ENCODE measurements at regions not wholly inside any gene's neighbourhood (a gene's known extent, or its start where the extent isn't known, plus 50 kb on each side); places are given as distances from the start of the nearest gene placed in this dataset.

DNA sequence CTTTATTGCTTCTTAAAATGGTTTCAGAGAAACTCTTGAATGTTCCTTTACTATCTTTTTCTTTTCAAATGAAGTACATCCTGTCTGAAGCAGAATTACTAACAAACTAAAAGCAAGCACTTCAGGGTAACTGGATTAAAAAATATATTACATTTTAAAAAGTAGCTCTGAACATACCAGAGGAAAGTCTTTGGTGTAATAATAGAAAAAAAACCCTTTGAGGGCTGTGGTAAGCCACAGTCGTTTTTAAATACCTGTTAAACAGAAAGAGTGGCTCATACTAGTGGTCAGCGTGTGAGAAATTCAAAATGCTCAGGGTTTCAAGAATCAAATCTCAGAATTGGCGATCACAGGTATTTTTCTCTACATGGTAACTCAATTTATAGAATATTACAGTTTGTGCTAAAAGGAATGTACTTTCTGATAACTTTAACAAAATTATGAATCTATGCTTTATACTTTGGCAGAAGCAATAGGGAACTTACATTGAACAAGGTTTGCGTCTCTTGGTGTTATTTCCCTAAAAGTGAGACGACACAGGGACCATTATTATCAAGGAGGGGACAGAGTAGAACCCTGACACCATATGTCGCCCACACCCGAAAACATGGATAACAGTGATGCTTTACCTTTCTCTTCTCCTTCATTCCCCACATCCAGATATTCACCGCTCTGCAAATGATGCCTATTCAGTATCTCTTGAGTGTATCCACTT is 97.0 kb upstream of the DPH5 start:
- 63 to 78% methylated on average over 8 of the region's 8 CpGs for WGBS, 2 donors
- Histone ChIP-seq H3K27me3 (no peaks in the 10 kb centered on the region), H3K4me1 (no peaks in the 10 kb centered on the region), H3K36me3 (no peaks in the 10 kb centered on the region), H3K27ac (no peak overlapping the region), H3K9me3 (no peaks in the 10 kb centered on the region), H3K4me3 (no peak overlapping the region)
- TF ChIP-seq, protein P1, sequence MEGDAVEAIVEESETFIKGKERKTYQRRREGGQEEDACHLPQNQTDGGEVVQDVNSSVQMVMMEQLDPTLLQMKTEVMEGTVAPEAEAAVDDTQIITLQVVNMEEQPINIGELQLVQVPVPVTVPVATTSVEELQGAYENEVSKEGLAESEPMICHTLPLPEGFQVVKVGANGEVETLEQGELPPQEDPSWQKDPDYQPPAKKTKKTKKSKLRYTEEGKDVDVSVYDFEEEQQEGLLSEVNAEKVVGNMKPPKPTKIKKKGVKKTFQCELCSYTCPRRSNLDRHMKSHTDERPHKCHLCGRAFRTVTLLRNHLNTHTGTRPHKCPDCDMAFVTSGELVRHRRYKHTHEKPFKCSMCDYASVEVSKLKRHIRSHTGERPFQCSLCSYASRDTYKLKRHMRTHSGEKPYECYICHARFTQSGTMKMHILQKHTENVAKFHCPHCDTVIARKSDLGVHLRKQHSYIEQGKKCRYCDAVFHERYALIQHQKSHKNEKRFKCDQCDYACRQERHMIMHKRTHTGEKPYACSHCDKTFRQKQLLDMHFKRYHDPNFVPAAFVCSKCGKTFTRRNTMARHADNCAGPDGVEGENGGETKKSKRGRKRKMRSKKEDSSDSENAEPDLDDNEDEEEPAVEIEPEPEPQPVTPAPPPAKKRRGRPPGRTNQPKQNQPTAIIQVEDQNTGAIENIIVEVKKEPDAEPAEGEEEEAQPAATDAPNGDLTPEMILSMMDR (IDR thresholded peaks at IDR 0.05), result no peak
- TF ChIP-seq EP300 (IDR thresholded peaks at IDR 0.05) (no peak), POLR2AphosphoS5 (IDR thresholded peaks at IDR 0.05) (no peak), POLR2A (IDR thresholded peaks at IDR 0.05) (no peak)
- DNase-seq, result no peak
- intact Hi-C loops (cut with DNase I), result no loop called here

GRCh38 chr1:101121975-101122374 is 96.4 kb upstream of the DPH5 start:
- intact Hi-C loops (cut with DNase I), result no loop called here
- TF ChIP-seq POLR2A (IDR thresholded peaks at IDR 0.05) (no peak), POLR2AphosphoS5 (IDR thresholded peaks at IDR 0.05) (no peak), EP300 (IDR thresholded peaks at IDR 0.05) (no peak)
- TF ChIP-seq, protein P1 (IDR thresholded peaks at IDR 0.05), result no peak
- WGBS, 2 donors, result 58 to 76% methylated on average over 2 of the region's 2 CpGs
- Histone ChIP-seq H3K4me1 (no peaks in the 10 kb centered on the region), H3K36me3 (no peaks in the 10 kb centered on the region), H3K27me3 (no peaks in the 10 kb centered on the region), H3K4me3 (no peak overlapping the region), H3K27ac (no peak overlapping the region), H3K9me3 (no peaks in the 10 kb centered on the region)
- no peak for DNase-seq

DNA sequence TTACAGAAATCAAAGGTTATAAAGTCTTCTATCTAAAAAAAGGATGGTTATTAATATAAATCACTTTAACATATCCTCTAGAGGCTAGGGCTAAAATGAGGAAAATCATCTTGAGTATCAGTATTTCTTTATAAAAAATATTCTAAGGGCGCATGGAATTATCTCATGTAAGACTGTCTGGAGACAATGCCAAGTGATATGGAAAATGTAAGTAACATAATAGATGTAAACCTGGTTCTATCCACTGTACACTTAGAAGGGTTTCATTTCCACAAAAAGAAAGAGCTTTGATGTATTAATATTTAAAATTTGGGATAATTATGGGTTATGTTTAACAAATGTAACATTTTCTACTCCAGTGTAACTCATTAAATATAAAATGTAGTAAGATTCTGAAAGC is 95.9 kb upstream of the DPH5 start:
- Histone ChIP-seq H3K36me3 (no peaks in the 10 kb centered on the region), H3K27me3 (no peaks in the 10 kb centered on the region)

GRCh38 chr1:101120868-101121267 is 95.3 kb upstream of the DPH5 start:
- no peaks in the 10 kb centered on the region for H3K4me1 ChIP-seq
- no peak for DNase-seq
- H3K27ac ChIP-seq, result no peak overlapping the region
- no peaks in the 10 kb centered on the region for H3K36me3 ChIP-seq
- intact Hi-C loops (cut with DNase I), result no loop called here
- TF ChIP-seq, protein P1 (IDR thresholded peaks at IDR 0.05), result no peak
- TF ChIP-seq EP300 (IDR thresholded peaks at IDR 0.05), result no peak
- no peak for TF ChIP-seq POLR2A (IDR thresholded peaks at IDR 0.05)
- TF ChIP-seq POLR2AphosphoS5 (IDR thresholded peaks at IDR 0.05), result no peak
- no peaks in the 10 kb centered on the region for H3K9me3 ChIP-seq
- H3K27me3 ChIP-seq, result no peaks in the 10 kb centered on the region
- no peak overlapping the region for H3K4me3 ChIP-seq

More for the DNA sequence above, 95.9 kb upstream of the DPH5 start:
- 82 to 92% methylated on average over 1 of the region's 1 CpG for WGBS, 2 donors
- Histone ChIP-seq H3K27ac (no peak overlapping the region), H3K4me3 (no peak overlapping the region), H3K9me3 (no peaks in the 10 kb centered on the region), H3K4me1 (no peaks in the 10 kb centered on the region)
- intact Hi-C loops (cut with DNase I), result no loop called here
- TF ChIP-seq, protein P1 (IDR thresholded peaks at IDR 0.05), result no peak
- DNase-seq, result no peak

DNA sequence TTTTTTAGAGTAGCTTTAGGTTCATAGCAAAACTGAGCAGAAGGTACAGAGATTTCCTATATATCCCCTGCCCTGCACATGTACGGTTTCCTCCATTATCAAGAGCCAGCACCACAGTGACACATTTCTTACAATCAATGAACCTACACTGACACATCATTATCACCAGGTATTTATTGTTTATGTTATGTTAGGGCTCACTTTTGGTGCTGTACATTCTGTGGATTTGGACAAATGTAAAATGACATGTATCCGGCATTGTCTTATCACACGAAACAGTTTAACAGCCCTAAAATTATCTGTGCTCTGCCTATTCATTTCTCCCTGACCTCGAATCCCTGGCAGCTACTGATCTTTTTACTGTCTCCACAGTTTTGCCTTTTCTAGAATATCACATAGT is 93.7 kb upstream of the DPH5 start:
- no peak for DNase-seq
- Histone ChIP-seq H3K4me3 (no peak overlapping the region), H3K4me1 (no peaks in the 10 kb centered on the region), H3K27me3 (no peaks in the 10 kb centered on the region), H3K36me3 (no peaks in the 10 kb centered on the region), H3K9me3 (no peaks in the 10 kb centered on the region), H3K27ac (no peak overlapping the region)
- intact Hi-C loops (cut with DNase I), result no loop called here
- TF ChIP-seq, protein P1 (IDR thresholded peaks at IDR 0.05), result no peak
- TF ChIP-seq EP300 (IDR thresholded peaks at IDR 0.05) (no peak), POLR2A (IDR thresholded peaks at IDR 0.05) (no peak), POLR2AphosphoS5 (IDR thresholded peaks at IDR 0.05) (no peak)
- 73 to 86% methylated on average over 4 of the region's 4 CpGs for WGBS, 2 donors

All from sigmoid colon (tissue), 6 donors.